Limb (tissue), 2 donors: ENCODE measurements at regions not wholly inside any gene's neighbourhood (a gene's known extent, or its start where the extent isn't known, plus 50 kb on each side); places are given as distances from the start of the nearest gene placed in this dataset.

Source experiments
- DNase-seq, 2 donors: peaks; one replicate each; pipeline ENCODE4 v3.0.0-alpha.2; 2016; ENCODE audit errors: extremely low spot score in 2 of 2

DNA sequence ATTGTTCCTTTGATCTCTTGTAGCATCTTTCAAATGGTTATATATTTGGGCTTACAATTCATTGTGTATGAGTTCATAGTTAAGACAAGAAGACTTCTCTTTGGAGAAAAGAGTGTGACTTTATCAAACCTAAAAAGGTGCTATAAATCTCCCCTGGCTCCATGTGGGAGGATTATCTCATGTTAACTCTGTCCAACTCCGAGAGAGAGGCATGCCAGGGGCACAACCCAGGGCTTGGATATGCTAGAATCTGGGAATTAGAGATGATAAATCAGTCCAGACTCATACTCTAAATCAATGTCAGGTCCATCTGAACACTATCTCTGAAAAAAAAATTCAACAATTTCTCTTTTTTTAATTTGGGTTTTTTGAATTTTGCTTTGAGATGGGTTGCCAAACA is 462.8 kb downstream of the TUSC7 start:
- no peak for DNase-seq

DNA sequence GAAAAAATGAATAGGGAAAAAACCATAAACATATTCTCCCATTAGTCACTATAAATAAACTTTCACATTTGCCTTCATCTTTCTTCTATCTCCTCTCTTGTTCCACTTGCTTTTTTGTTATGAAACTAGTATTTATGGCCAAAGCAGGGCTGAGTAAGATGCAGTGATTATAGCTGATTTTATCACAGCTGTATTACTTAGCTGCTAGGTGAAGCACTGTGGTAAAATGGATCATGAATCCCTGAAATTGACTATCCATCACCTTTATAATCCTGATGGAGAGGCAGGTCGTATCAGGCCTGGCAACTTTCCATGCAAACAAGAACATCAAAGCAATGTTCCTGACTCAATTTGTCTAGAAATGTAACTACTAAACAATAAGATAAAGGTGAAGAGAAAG is 471.6 kb downstream of the TUSC7 start:
- no peak for DNase-seq

DNA sequence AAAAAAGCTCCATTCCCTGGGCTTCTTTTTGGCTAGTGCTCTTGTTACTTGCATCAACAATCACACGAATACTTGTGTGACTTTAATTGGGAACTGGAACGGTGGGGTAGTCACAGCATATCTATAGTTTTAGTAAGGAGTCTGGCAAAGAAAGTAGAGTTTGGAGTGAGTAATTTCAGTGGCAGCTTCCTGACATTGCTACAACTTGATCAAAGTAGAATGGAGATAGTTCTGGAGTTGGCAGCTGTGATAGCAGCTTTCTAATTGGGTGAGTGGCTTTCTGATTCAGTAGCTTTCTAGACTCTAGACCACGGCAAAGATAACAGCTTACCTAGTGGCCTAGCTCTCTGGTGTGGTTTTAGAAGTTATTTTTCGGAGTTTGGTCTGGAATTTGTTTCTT is 475.0 kb downstream of the TUSC7 start:
- no peak for DNase-seq

DNA sequence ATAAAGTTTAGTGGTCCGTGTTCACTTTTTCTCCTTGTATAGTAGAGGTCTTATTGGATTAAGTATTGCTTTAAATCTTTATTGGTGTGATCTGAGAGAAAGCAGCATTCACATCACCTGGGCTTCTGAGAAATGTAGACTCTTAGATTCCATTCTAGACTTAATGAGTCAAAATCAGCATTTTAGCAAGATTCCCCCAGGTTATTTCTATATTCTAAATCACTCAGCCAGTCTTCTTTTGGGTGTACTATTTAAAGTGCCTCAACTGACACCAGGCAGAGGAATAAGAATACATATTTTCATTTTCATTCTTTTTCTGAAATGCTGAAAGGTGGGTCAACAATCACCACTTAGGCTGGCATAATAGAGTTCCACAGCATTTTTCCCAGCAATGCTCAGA is 481.7 kb downstream of the TUSC7 start:
- no peak for DNase-seq

DNA sequence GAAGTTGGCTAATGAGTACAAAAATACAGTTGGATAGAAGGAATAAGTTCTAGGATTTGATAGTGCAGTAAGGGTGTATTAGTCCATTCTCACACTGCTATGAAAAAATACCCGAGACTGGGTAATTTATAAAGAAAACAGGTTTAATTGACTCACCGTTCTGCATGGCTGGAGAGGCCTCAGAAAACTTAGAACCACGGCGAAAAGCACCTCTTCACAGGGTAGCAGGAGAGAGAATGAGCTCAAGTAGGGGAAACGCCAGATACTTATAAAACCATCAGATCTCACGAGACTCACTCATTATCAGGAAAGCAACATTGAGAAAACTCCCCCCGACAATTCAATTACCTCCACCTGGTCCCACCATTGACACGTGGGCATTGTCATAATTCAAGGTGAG is 483.3 kb downstream of the TUSC7 start:
- DNase-seq = no peak

DNA sequence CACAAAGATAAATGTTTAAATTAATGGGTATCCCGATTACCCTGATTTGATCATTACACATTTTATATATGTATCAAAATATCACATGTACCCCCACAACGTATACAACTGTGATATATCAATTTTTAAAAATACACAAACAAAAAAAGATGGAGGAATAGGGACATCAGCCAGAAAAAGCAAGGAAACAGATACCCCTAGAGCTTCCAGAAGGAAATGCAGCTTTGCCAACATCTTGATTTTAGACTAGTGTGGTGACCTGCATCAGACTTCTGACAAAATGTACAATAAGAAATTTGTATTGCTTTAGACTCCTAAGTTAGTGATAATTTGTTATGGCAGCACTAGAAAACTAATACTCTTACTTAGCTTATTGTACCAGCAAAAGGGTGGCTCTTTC is 483.8 kb downstream of the TUSC7 start:
- no peak for DNase-seq

DNA sequence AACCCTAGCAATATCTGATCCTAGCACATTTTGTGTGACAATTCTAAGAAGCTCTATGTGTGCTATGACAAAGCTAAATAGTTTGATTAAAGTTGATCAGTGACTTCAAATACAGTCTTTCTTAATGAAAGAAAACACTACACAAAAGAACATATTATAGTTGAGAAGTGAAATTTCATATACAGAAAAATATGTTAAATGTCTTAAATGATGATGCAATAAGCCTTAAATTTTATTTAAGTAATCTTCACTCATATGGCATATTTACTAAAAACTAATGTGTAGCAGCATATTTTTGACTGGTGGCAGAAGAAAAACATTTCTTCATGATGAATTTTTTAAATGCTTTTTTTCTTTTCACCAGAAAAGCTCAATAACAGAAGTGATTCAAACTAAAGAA is 485.5 kb downstream of the TUSC7 start:
- no peak for DNase-seq

DNA sequence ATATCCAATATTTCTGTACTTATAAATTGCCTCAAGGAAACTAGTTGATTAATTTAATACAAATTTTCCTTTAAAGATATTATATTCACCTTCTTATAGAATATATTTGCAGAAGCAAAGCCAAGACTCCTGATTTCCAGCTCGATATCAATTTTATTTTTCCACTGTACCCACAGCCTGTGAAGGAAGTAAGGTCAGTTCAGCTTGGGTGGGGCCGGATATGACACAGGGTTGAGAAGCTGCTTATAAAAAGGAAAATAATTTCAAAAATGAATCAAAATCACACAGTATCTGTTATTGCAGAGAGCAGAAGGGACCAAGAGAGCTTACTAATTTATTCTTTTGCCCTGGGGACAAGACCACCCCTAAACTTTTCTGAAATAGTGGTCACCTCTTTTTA is 491.4 kb downstream of the TUSC7 start:
- DNase-seq = no peak

DNA sequence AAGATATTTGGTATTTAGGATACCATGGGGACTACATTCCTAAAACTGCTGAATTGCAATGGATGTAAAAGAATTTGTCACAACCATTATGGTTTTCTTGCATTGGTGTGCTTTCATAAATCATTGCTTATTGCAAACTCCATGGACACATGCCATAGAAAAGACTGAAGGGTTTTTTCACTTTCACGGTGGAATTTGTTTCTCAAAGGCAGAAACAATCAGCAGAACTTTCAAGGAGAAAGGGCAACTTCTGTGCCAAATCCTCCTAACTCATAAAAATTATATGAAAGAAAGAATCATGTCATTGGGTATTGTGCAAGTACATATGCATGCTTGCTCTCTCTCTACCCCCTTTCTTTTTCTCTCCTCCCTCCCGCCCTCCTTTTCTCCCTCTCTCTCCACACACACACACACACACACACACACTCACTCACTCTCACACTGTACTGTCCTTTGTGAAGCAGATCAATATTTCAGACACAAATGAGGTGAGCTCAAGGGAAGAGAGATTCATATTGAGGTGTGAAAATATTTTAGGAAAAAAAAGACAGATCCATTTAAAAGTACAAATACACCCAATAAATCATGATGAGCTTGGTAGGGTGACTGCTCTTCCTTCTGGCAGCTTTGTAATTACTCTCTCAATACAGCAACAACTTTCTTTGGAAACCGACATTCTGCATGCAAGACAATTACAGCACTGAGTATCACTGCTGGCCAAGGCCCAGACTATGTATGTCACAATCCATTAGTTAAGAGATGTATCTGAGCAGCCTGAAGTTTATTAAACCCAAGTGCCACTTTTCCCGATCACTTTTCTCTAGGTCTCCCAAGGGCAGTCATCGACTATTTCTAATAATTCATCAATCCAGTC is 492.6 kb downstream of the TUSC7 start:
- DNase-seq = no peak

DNA sequence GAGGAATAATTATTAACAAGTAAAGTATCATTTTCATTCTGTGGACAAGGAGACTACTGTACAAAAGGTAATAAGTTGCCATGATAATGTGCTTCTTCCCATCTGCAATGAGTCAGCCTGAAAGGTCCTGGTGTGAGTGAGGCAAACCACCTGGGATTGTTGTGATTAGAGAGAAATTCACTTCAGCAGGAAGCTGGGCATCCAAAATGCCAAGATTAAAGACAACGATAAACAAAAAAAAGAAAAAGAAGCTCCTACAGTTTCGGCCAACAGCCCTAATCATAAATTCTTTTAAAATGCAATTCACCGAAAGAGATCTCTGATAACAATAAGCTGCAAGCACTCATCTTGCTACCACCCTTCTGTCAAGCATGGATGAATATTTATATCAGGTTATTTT is 507.8 kb downstream of the TUSC7 start:
- DNase-seq = no peak

DNA sequence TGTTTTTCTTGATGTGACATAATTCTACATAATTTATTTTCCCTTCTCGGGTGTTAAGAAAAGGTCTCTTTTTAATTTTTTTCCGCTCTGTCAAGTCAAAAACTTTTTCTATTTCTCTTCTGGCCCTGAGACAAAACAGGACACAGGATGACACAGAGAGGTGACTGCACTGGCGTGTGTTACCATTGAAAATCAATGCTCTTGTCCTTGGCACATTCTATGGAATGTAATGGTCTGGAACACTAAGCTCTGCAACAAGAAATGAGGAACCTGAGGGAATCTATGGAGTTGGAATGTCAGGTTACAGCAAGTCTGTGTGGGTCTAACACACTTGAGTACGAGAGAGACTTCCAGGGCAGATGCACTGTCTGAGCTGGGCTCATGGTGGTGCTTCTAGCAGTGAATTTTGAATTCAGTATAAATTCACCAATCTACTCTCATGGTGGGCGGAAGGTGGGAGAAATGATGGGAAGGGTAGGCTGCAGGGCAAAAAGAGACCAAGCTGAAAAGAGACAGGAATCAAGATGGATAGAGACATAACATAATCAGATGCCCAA is 508.3 kb downstream of the TUSC7 start:
- no peak for DNase-seq

DNA sequence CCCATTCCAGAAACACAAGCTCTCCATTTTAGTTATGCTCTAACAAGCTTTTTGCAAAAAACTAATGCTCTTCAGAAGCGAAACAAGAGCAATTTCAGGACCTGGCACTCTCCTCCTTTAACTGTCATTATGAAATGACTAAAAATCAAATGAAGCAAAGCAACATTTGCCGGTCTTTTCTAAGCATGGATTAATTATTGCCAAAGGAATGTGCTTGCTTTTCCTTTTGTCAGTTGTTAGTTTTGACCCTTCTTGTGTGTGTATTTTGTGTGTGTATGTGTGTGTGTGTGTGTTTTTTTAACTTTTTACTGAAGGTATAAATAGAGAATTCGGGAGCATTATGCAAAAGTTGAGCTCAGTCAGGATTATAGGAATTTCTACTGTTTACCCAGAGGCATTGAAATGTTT is 509.1 kb downstream of the TUSC7 start:
- DNase-seq = no peak

DNA sequence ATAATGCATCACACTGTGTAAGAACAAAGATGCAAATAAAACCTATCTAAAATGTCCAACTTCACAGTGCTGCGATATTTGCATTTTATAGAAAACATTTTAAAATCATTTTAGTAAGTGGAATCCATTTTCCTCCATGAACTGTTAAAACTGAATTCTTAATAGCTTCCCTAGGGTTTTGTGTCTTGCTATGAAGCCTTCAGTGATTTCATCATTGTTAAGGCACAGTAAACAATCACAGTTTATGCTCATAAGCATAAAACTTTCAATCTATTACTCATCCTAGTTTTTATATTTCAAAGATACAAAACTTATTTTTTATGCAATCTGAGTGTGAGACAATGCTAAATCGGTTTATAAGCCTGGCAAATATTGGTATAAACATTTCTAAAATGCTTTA is 509.7 kb downstream of the TUSC7 start:
- no peak for DNase-seq

DNA sequence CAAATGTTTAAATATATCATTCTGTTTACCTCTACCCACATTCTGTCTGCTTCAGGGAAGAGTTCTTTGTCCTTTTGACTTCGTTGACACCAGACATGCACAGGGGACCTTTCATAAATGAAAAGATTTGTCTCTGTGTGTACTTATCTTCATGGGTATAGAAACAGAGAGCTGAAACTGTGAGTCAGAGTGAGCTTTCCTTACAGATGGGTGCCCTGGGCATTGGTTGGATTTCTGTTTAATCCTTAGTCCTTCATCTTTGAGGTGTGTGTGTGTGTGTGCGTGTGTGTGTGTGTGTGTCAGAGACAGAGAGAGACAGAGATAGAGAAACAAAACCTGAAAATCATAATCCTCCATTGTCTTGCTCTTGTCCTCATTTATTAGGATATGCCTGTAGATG is 517.4 kb downstream of the TUSC7 start:
- DNase-seq = no peak

DNA sequence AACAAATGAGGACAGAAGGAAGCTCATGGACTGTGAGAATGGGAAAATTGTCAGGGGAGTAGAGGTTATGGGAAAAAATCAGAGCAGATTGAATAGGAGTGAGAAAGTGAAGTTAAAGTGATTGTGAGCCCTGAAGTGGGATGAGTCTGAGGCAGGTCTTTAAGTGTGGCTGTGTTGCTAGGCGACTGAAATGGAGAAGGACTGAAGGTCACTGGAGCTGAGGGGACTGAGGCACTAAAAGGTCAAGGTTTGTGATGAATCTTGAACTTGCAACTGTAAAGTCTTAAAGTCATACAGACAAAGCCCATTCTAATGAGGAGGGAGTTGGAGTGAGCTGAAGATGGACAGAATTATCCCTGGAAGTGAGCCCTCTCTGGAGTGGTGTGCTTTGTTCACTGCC is 518.9 kb downstream of the TUSC7 start:
- DNase-seq = no peak

DNA sequence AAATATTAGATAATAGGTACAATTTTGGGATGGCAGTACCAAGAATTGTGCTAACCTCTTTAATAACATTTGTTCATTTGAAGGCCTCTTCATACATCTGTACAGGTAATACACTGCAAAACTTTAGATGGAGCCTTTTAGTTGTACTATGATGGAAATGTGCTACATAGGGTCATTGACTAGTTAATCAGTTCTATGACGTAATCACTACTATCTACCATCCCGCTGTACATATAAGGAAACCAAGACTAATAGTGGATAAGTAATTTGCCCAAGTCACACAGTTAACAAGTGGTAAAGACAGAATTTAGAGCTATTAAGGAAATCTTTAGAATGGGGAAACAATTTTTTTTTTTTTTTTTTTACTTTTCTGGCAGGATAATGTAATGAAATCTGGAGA is 521.3 kb downstream of the TUSC7 start:
- DNase-seq = no peak

DNA sequence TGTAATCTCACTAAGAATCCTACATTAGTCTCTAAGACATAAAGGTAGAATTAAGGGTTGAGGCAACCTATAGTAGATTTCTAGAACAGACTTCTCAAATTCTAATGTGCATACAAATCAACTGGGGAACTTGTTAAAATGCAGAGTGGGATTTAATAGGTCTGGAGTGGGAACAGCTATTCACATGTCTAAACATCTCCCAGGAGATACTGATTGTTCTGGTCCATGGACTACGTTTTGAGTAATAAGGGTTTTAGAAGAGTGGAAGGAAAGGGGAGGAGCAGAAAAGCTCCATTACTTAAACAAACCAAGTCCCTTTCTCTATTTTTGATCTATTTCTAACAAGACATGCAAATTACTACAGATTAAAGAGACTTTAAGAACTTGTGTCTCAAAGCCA is 524.8 kb downstream of the TUSC7 start:
- no peak for DNase-seq

DNA sequence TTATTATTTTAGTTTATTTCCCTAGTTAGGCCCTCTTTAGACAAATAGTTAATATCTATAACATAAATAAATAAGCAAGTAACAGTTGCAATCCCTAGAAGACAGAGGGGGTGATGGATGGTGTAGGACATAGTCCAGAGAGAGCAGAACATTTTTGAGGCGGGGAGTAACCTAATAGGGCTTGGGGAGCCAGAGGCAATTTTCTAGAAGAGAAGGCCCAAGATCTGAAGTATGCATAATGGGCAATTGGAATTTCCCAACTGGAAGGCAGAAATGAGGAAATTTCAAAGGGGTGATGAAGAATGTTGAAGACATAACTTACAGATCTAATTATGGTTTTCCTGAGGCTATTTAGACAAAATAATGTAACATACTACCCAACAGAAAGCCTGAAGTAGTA is 525.7 kb downstream of the TUSC7 start:
- DNase-seq = no peak

DNA sequence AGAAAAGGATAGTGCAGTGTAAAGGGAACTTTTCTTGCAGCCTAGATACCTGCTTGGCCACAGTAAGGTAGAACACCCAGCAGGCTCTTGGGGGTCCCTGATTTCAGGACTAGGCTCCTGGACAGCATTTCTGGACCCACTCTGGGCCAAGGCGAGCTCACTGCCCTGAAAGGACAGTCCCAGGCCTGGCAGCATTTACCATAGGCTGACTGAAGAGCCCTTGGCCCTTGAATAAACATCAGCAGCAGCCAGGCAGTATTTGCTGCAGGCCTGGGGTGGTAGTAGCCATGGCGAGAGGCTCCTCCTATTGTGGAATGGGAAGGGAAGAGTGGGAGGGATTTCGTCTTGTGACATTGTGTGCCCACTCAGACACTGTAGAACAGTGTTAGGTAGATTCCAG is 529.2 kb downstream of the TUSC7 start:
- DNase-seq = no peak

DNA sequence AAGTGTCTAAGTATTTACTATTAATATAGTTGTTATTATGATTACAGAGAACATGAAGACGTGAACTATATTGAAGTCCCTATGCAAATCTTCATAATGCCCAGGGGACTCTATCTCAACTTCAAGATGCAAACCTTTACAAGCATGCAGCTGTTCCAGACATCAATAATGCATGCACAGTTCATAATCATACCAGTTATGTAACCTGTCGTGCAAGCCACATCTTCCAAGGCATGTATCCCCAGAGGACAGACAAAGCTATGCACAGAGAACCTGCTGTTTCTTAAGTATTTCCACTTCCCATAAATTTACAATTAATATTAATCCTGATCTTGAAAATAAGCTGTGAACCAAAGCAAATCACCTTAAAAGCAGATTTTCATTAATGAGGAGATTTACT is 534.1 kb downstream of the TUSC7 start:
- no peak for DNase-seq

DNA sequence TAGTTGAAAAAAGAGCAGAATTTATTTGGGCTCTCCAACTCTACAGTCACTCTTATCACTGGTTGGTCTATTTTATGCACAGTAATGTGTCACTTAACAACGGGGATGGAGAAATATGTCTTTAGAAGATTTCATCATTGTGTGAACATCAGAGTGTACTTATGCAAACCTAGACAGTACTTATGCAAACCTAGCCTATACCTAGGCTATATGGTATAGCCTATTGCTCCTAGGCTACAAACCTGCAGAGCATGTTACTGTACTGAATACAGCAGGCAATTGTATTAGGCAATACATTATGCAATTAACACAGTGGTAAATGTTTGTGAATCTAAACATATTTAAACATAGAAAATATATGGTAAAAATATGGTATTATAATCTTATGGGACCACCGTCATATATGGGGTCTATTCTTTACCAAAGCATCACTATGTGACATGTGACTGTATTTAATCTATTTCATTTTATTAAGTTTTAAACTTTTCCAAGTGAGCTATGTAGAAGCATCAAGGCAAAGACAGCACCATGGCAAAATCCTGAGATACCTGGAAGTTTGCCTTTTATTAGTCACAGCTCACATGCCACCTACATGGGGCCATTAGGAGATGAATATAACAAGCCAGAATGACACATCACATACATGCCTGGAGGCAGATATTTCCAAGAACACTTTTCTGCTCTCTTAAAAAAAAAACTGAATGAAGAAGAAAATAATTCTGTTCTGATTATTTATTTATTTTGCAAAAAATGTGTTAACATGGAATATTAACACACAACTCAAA is 537.4 kb downstream of the TUSC7 start:
- no peak for DNase-seq

DNA sequence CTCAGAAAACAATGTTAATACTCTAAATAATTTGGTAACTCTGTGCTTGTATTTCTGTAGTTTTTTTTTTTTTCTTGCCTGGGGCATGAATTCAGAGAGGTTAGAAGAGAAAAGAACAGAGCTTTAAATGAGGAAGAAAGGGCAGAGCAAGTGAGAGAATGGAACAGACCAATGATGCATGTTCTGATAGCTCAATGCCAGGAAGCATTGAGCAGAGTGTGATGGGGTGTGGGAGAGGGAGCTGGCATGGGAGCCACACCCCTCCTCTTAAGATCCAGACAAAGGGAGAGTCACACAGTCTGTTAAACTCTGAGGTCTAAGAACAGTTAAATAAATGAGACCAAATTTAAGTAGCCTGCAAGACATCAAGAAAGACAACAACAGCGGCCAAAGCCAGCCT is 538.6 kb downstream of the TUSC7 start:
- DNase-seq = no peak

DNA sequence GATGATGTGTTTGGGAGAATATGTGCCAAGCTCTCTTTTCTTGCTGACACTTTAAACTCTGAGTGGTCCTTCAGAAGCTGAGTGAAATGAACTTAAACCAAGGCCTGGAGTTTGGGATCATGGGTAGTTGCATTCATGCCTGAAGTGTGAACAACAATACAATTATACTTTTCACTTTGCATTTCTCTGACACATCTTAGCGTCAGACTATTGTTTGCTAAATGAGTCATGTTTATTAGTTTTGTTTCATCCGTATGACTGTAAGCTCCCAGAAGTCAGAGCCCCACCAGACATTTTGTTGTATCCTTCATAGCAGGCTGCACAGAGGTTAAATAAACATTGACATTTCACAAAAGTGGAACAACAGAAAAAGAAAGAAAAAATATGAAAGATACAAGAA is 542.6 kb downstream of the TUSC7 start:
- no peak for DNase-seq
